HG02840 (cell line): ENCODE measurements at regions not wholly inside any gene's neighbourhood (a gene's known extent, or its start where the extent isn't known, plus 50 kb on each side); places are given as distances from the start of the nearest gene placed in this dataset.
"Not testable (repeated sequence)": the region's sequence is repeated elsewhere in the genome, so short reads cannot be mapped to it uniquely, and the experiment has no call there.

ENCODE experiments used
- ATAC-seq: cut with Tn5 transposase; IDR thresholded peaks from one replicate; pipeline ENCODE4 v1.9.1; 2021; ENCODE audit warnings: mild to moderate bottlenecking, moderate library complexity, moderate number of reproducible peaks; ENCODE audit not compliant: unreplicated experiment, low FRiP score

GRCh38 chr7:65453341-65454030 is 79.8 kb downstream of the ZNF92 start:
- no peak for ATAC-seq

- no peak for ATAC-seq
Observed at GRCh38 chr7:65454469-65454868, 80.8 kb downstream of the ZNF92 start.

- not testable (repeated sequence) for ATAC-seq
Observed at GRCh38 chr7:65455050-65455449, 81.4 kb downstream of the ZNF92 start.

GRCh38 chr7:65457705-65458104 is 84.0 kb downstream of the ZNF92 start:
- ATAC-seq: no peak

GRCh38 chr7:65459438-65459837 is 85.8 kb downstream of the ZNF92 start:
- ATAC-seq: no peak

GRCh38 chr7:65462148-65462716 is 88.6 kb downstream of the ZNF92 start:
- ATAC-seq: no peak

GRCh38 chr7:65463184-65463583 is 89.5 kb downstream of the ZNF92 start:
- ATAC-seq: no peak

GRCh38 chr7:65469919-65470558 is 96.4 kb downstream of the ZNF92 start:
- ATAC-seq: not testable (repeated sequence)

- no peak for ATAC-seq
Observed at GRCh38 chr7:65471587-65471986, 97.9 kb downstream of the ZNF92 start.

GRCh38 chr7:65475040-65475726 is 101.5 kb downstream of the ZNF92 start:
- ATAC-seq: no peak

- ATAC-seq: peak; percentile 64
Observed at GRCh38 chr7:65475734-65476319, 102.2 kb downstream of the ZNF92 start.

- ATAC-seq: no peak
Observed at GRCh38 chr7:65477326-65477725, 103.7 kb downstream of the ZNF92 start.

- ATAC-seq: no peak
Observed at GRCh38 chr7:65489260-65489767, 115.7 kb downstream of the ZNF92 start.

- ATAC-seq: not testable (repeated sequence)
Observed at GRCh38 chr7:65496697-65497096, 123.0 kb downstream of the ZNF92 start.

GRCh38 chr7:65503434-65504152 is 129.9 kb downstream of the ZNF92 start:
- ATAC-seq: no peak

GRCh38 chr7:65504504-65505319 is 131.1 kb downstream of the ZNF92 start:
- ATAC-seq: not testable (repeated sequence)

GRCh38 chr7:65505320-65505633 is 131.6 kb downstream of the ZNF92 start:
- ATAC-seq: not testable (repeated sequence)

GRCh38 chr7:65508581-65509367 is 135.1 kb downstream of the ZNF92 start:
- not testable (repeated sequence) for ATAC-seq
